ENCODE measurements at regions not wholly inside any gene's neighbourhood (a gene's known extent, or its start where the extent isn't known, plus 50 kb on each side); places are given as distances from the start of the nearest gene placed in this dataset.
A peak's percentile ranks its signal among the peaks of the same experiment; 100 is the strongest.

- TF ChIP-seq AFF1 (IDR thresholded peaks at IDR 0.05; ENCODE audit: low read depth in 1 of 2, partially characterized antibody in 2 of 2) (no peak), ZSCAN29 (IDR thresholded peaks at IDR 0.05) (no peak), CHD7 (IDR thresholded peaks at IDR 0.05; ENCODE audit: low read depth, low read length) (no peak), PHTF2 (CRISPR knock-in tag; IDR thresholded peaks at IDR 0.05) (no peak), ZFP30 (CRISPR knock-in tag; IDR thresholded peaks at IDR 0.05; ENCODE audit: borderline replicate concordance) (no peak), NFRKB (IDR thresholded peaks at IDR 0.05; ENCODE audit: low read depth) (peak; percentile 67; the same call in 1 of the 2 replicates), COPS2 (conservative IDR thresholded peaks at IDR 0.05) (no peak), XRCC5 (IDR thresholded peaks at IDR 0.05; ENCODE audit: low read depth, low read length) (no peak), ZKSCAN1 (IDR thresholded peaks at IDR 0.05; ENCODE audit: low read depth, low read length) (no peak), ZNF121 (CRISPR knock-in tag; conservative IDR thresholded peaks at IDR 0.05) (no peak), L3MBTL2 (IDR thresholded peaks at IDR 0.05) (peak; percentile 90), CBX3 (IDR thresholded peaks at IDR 0.05; ENCODE audit: borderline replicate concordance in 1 of 2, low read length in 2 of 2) (no peak), ZFP1 (CRISPR knock-in tag; IDR thresholded peaks at IDR 0.05) (no peak)
These were observed 140.2 kb upstream of the KLF3 start (continued) for GRCh38 chr4:38523524-38524448.

All from K562 (cell line).